ENCODE measurements at regions not wholly inside any gene's neighbourhood (a gene's known extent, or its start where the extent isn't known, plus 50 kb on each side); places are given as distances from the start of the nearest gene placed in this dataset.
"Not testable (repeated sequence)": the region's sequence is repeated elsewhere in the genome, so short reads cannot be mapped to it uniquely, and the experiment has no call there.

GRCh38 chr9:24776226-24776625 is 230.5 kb upstream of the IZUMO3 start:
- Histone ChIP-seq H3K27me3 (ENCODE audit: control insufficient read depth, extremely low read depth, insufficient read depth, low read length) (no peaks in the 10 kb centered on the region), H3K4me2 (ENCODE audit: control insufficient read depth, extremely low read depth, insufficient read depth, low read depth, low read length) (no peak overlapping the region), H2AFZ (ENCODE audit: control insufficient read depth, low read length) (no peak overlapping the region), H3K9me1 (ENCODE audit: control insufficient read depth, extremely low read depth, insufficient read depth, low read length) (no peaks in the 10 kb centered on the region), H4K20me1 (ENCODE audit: control insufficient read depth, extremely low read depth, insufficient read depth, low read length) (no peaks in the 10 kb centered on the region), H3K4me3 (ENCODE audit: control insufficient read depth in 2 of 3, extremely low read depth in 1 of 3, insufficient read depth in 2 of 3, low read depth in 1 of 3, low read length in 3 of 3) (no peak overlapping the region), H3K27ac (ENCODE audit: control insufficient read depth, insufficient read depth, low read length) (no peak overlapping the region), H3K4me1 (ENCODE audit: control insufficient read depth, extremely low read depth, insufficient read depth, low read length) (no peaks in the 10 kb centered on the region), H3K9ac (ENCODE audit: control insufficient read depth, extremely low read depth, insufficient read depth, low read length) (no peak overlapping the region), H3K9me3 (ENCODE audit: control insufficient read depth, low read depth, low read length) (peaks cover 1% of the 10 kb centered on the region), H3K36me3 (ENCODE audit: control insufficient read depth in 2 of 2, extremely low read depth in 1 of 2, insufficient read depth in 2 of 2, low read length in 2 of 2) (no peaks in the 10 kb centered on the region), H3K79me2 (ENCODE audit: control insufficient read depth, insufficient read depth, low read length) (no peaks in the 10 kb centered on the region)
- TF ChIP-seq, protein P1, sequence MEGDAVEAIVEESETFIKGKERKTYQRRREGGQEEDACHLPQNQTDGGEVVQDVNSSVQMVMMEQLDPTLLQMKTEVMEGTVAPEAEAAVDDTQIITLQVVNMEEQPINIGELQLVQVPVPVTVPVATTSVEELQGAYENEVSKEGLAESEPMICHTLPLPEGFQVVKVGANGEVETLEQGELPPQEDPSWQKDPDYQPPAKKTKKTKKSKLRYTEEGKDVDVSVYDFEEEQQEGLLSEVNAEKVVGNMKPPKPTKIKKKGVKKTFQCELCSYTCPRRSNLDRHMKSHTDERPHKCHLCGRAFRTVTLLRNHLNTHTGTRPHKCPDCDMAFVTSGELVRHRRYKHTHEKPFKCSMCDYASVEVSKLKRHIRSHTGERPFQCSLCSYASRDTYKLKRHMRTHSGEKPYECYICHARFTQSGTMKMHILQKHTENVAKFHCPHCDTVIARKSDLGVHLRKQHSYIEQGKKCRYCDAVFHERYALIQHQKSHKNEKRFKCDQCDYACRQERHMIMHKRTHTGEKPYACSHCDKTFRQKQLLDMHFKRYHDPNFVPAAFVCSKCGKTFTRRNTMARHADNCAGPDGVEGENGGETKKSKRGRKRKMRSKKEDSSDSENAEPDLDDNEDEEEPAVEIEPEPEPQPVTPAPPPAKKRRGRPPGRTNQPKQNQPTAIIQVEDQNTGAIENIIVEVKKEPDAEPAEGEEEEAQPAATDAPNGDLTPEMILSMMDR (optimal IDR thresholded peaks at IDR 0.05 in 1 of 3, IDR thresholded peaks at IDR 0.05 in 1 of 3, conservative IDR thresholded peaks at IDR 0.05 in 1 of 3; ENCODE audit: extremely low read depth in 1 of 3, insufficient read depth in 2 of 3, low read length in 3 of 3) = no peak
- no peak for TF ChIP-seq EZH2 (IDR thresholded peaks at IDR 0.05; ENCODE audit: low read length)
- DNase-seq (ENCODE audit: low read depth, low spot score) (no peak), FAIRE-seq (no peak)
- dilution Hi-C loops (cut with MboI; ENCODE audit: extremely low pct_ligation_motif_present, low sequenced_read_pairs) = no loop called here

- FAIRE-seq; H3K4me2 ChIP-seq (ENCODE audit: control insufficient read depth, extremely low read depth, insufficient read depth, low read depth, low read length); dilution Hi-C loops (cut with MboI; ENCODE audit: extremely low pct_ligation_motif_present, low sequenced_read_pairs); H3K9ac ChIP-seq (ENCODE audit: control insufficient read depth, extremely low read depth, insufficient read depth, low read length); H3K9me3 ChIP-seq (ENCODE audit: control insufficient read depth, low read depth, low read length); DNase-seq (ENCODE audit: low read depth, low spot score); H3K9me1 ChIP-seq (ENCODE audit: control insufficient read depth, extremely low read depth, insufficient read depth, low read length); H3K4me3 ChIP-seq (ENCODE audit: control insufficient read depth in 2 of 3, extremely low read depth in 1 of 3, insufficient read depth in 2 of 3, low read depth in 1 of 3, low read length in 3 of 3); H3K4me1 ChIP-seq (ENCODE audit: control insufficient read depth, extremely low read depth, insufficient read depth, low read length); H3K79me2 ChIP-seq (ENCODE audit: control insufficient read depth, insufficient read depth, low read length); H2AFZ ChIP-seq (ENCODE audit: control insufficient read depth, low read length); H3K27ac ChIP-seq (ENCODE audit: control insufficient read depth, insufficient read depth, low read length); H3K36me3 ChIP-seq (ENCODE audit: control insufficient read depth in 2 of 2, extremely low read depth in 1 of 2, insufficient read depth in 2 of 2, low read length in 2 of 2); H3K27me3 ChIP-seq (ENCODE audit: control insufficient read depth, extremely low read depth, insufficient read depth, low read length); H4K20me1 ChIP-seq (ENCODE audit: control insufficient read depth, extremely low read depth, insufficient read depth, low read length): not testable (repeated sequence)
Observed at GRCh38 chr9:24774199-24774598, 228.5 kb upstream of the IZUMO3 start.

GRCh38 chr9:24766081-24766480 is 220.4 kb upstream of the IZUMO3 start:
- H3K9me1 ChIP-seq (ENCODE audit: control insufficient read depth, extremely low read depth, insufficient read depth, low read length) = no peaks in the 10 kb centered on the region
- no peak for DNase-seq (ENCODE audit: low read depth, low spot score)
- H3K27me3 ChIP-seq (ENCODE audit: control insufficient read depth, extremely low read depth, insufficient read depth, low read length) = no peaks in the 10 kb centered on the region
- no peak overlapping the region for H3K27ac ChIP-seq (ENCODE audit: control insufficient read depth, insufficient read depth, low read length)
- H3K36me3 ChIP-seq (ENCODE audit: control insufficient read depth in 2 of 2, extremely low read depth in 1 of 2, insufficient read depth in 2 of 2, low read length in 2 of 2) = no peaks in the 10 kb centered on the region
- no peak overlapping the region for H3K4me2 ChIP-seq (ENCODE audit: control insufficient read depth, extremely low read depth, insufficient read depth, low read depth, low read length)
- dilution Hi-C loops (cut with MboI; ENCODE audit: extremely low pct_ligation_motif_present, low sequenced_read_pairs) = no loop called here
- no peaks in the 10 kb centered on the region for H3K9me3 ChIP-seq (ENCODE audit: control insufficient read depth, low read depth, low read length)
- H3K4me3 ChIP-seq (ENCODE audit: control insufficient read depth in 2 of 3, extremely low read depth in 1 of 3, insufficient read depth in 2 of 3, low read depth in 1 of 3, low read length in 3 of 3) = no peak overlapping the region
- H3K4me1 ChIP-seq (ENCODE audit: control insufficient read depth, extremely low read depth, insufficient read depth, low read length) = no peaks in the 10 kb centered on the region
- no peak overlapping the region for H2AFZ ChIP-seq (ENCODE audit: control insufficient read depth, low read length)
- TF ChIP-seq, protein P1 (optimal IDR thresholded peaks at IDR 0.05 in 1 of 3, IDR thresholded peaks at IDR 0.05 in 1 of 3, conservative IDR thresholded peaks at IDR 0.05 in 1 of 3; ENCODE audit: extremely low read depth in 1 of 3, insufficient read depth in 2 of 3, low read length in 3 of 3) = no peak
- no peak for TF ChIP-seq EZH2 (IDR thresholded peaks at IDR 0.05; ENCODE audit: low read length)
- no peak overlapping the region for H3K9ac ChIP-seq (ENCODE audit: control insufficient read depth, extremely low read depth, insufficient read depth, low read length)
- H3K79me2 ChIP-seq (ENCODE audit: control insufficient read depth, insufficient read depth, low read length) = no peaks in the 10 kb centered on the region
- no peak for FAIRE-seq
- H4K20me1 ChIP-seq (ENCODE audit: control insufficient read depth, extremely low read depth, insufficient read depth, low read length) = no peaks in the 10 kb centered on the region
